MM.1S (cell line): ENCODE measurements at regions not wholly inside any gene's neighbourhood (a gene's known extent, or its start where the extent isn't known, plus 50 kb on each side); places are given as distances from the start of the nearest gene placed in this dataset.
"Not testable (repeated sequence)": the region's sequence is repeated elsewhere in the genome, so short reads cannot be mapped to it uniquely, and the experiment has no call there.

ENCODE experiments used
- DNase-seq: peaks from one replicate; pipeline ENCODE4 v3.0.0-alpha.2; 2015
- H2AFZ ChIP-seq: fragments of 300-600 bp; sonication (generic); 2 replicates; pipeline ENCODE4 v1.6.0; 2016; ENCODE audit warnings: antibody characterized with exemption, low read length
- H3F3A ChIP-seq: fragments of 300-600 bp; sonication (generic); 2 replicates; pipeline ENCODE4 v1.6.1; 2016; ENCODE audit warnings: mild to moderate bottlenecking, antibody characterized with exemption, low read length, moderate library complexity, mixed read lengths; ENCODE audit not compliant: insufficient read depth
- H3K27ac ChIP-seq: fragments of 300-600 bp; sonication (generic); 2 replicates; pipeline ENCODE4 v1.5.1; 2016; ENCODE audit warnings: mild to moderate bottlenecking, low read length
- H3K27me3 ChIP-seq: fragments of 300-600 bp; sonication (generic); replicated peaks from 2 replicates; pipeline ENCODE4 v1.6.0; 2016; ENCODE audit warnings: low read length; ENCODE audit not compliant: insufficient read depth
- H3K36me3 ChIP-seq: fragments of 300-600 bp; sonication (generic); replicated peaks from 2 replicates; pipeline ENCODE4 v1.6.1; 2016; ENCODE audit warnings: mild to moderate bottlenecking, low read length, mixed read lengths; ENCODE audit not compliant: insufficient read depth
- H3K4me1 ChIP-seq: fragments of 300-600 bp; sonication (generic); 2 replicates; pipeline ENCODE4 v1.6.1; 2016; ENCODE audit warnings: low read length, mixed read lengths
- H3K4me2 ChIP-seq: fragments of 300-600 bp; sonication (generic); 2 replicates; pipeline ENCODE4 v1.6.0; 2016; ENCODE audit warnings: low read depth, low read length
- H3K4me3 ChIP-seq: fragments of 300-600 bp; sonication (generic); 2 replicates; pipeline ENCODE4 v1.5.1; 2016; ENCODE audit warnings: low read length, mixed read lengths
- H3K79me2 ChIP-seq: fragments of 300-600 bp; sonication (generic); 2 replicates; pipeline ENCODE4 v1.6.1; 2016; ENCODE audit warnings: mixed run types, low read length, mixed read lengths
- H3K9ac ChIP-seq: fragments of 300-600 bp; sonication (generic); 2 replicates; pipeline ENCODE4 v1.6.1; 2016; ENCODE audit warnings: low read length, mixed read lengths
- H3K9me2 ChIP-seq: fragments of 300-600 bp; sonication (generic); replicated peaks from 2 replicates; pipeline ENCODE4 v1.6.1; 2016; ENCODE audit warnings: mild to moderate bottlenecking, low read length, mixed read lengths; ENCODE audit not compliant: insufficient read depth
- H3K9me3 ChIP-seq: fragments of 300-600 bp; sonication (generic); replicated peaks from 2 replicates; pipeline ENCODE4 v1.6.1; 2016; ENCODE audit warnings: mild to moderate bottlenecking, low read length, mixed read lengths; ENCODE audit not compliant: insufficient read depth
- H4K20me1 ChIP-seq: fragments of 300-600 bp; sonication (generic); 2 replicates; pipeline ENCODE4 v1.6.1; 2016; ENCODE audit warnings: mild to moderate bottlenecking, low read length, moderate library complexity, mixed read lengths; ENCODE audit not compliant: insufficient read depth
- EZH2 ChIP-seq: fragments of 300-600 bp; sonication (generic); optimal IDR thresholded peaks from 2 replicates; pipeline ENCODE3; 2017; ENCODE audit warnings: low read depth, mild to moderate bottlenecking, antibody characterized with exemption, low read length, mixed read lengths
- EZH2phosphoT487 ChIP-seq: fragments of 300-600 bp; sonication (generic); IDR thresholded peaks from 2 replicates; pipeline ENCODE4 v1.6.1; 2018; ENCODE audit warnings: antibody characterized with exemption, low read length
- TF ChIP-seq, protein P1 (sequence below): fragments of 300-600 bp; sonication (generic); IDR thresholded peaks from 2 replicates; pipeline ENCODE4 v1.5.1; 2016; ENCODE audit warnings: antibody characterized with exemption, low read length, mixed read lengths

DNA sequence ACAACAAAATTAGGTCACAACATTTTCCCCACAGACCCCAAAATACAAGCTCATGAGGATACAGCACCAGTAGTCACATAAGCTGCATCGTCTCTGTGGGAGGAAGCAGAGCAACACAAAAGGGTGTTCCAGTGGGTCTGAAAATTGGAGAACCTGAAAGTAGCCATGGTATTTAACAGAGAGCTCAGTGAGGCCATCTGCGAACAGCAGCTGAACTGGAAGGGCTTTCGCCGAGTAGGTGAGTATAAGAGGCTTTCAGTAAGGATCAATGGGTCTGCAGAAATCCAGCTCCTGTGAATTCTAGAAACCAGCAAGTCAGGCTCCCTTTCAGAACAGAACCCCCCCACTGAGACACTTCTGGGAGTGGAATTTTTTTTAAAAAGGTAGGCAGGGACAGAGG is 120.0 kb upstream of the RREB1 start:
- TF ChIP-seq EZH2phosphoT487: no peak
- TF ChIP-seq, protein P1, sequence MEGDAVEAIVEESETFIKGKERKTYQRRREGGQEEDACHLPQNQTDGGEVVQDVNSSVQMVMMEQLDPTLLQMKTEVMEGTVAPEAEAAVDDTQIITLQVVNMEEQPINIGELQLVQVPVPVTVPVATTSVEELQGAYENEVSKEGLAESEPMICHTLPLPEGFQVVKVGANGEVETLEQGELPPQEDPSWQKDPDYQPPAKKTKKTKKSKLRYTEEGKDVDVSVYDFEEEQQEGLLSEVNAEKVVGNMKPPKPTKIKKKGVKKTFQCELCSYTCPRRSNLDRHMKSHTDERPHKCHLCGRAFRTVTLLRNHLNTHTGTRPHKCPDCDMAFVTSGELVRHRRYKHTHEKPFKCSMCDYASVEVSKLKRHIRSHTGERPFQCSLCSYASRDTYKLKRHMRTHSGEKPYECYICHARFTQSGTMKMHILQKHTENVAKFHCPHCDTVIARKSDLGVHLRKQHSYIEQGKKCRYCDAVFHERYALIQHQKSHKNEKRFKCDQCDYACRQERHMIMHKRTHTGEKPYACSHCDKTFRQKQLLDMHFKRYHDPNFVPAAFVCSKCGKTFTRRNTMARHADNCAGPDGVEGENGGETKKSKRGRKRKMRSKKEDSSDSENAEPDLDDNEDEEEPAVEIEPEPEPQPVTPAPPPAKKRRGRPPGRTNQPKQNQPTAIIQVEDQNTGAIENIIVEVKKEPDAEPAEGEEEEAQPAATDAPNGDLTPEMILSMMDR: no peak
- DNase-seq: no peak
- H3F3A ChIP-seq: no peaks in the 10 kb centered on the region
- no peaks in the 10 kb centered on the region for H3K4me1 ChIP-seq
- H3K79me2 ChIP-seq: no peaks in the 10 kb centered on the region
- no peaks in the 10 kb centered on the region for H3K9me3 ChIP-seq
- H2AFZ ChIP-seq: no peak overlapping the region
- no peak overlapping the region for H3K27ac ChIP-seq
- H4K20me1 ChIP-seq: no peaks in the 10 kb centered on the region
- no peak overlapping the region for H3K4me3 ChIP-seq
- H3K9me2 ChIP-seq: no peaks in the 10 kb centered on the region
- no peaks in the 10 kb centered on the region for H3K36me3 ChIP-seq
- no peak overlapping the region for H3K9ac ChIP-seq
- no peaks in the 10 kb centered on the region for H3K27me3 ChIP-seq
- no peak overlapping the region for H3K4me2 ChIP-seq

DNA sequence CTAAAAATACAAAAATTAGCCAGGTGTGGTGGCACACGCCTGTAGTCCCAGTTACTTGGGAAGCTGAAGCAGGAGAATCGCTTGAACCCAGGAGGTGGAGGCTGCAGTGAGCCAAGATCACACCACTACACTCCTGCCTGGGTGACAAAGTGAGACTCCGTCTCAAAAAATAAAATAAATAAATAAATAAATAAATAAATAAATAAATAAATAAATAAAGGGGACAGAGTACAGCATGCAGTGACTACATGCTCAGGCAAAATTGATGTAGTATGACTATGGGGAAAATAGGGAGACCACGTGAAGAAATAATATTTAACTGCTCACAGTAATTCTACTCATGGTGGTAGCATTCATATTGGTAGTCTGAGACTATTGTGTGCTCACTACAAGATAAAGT is 117.7 kb upstream of the RREB1 start:
- not testable (repeated sequence) for H3F3A ChIP-seq, H3K4me3 ChIP-seq, H4K20me1 ChIP-seq

DNA sequence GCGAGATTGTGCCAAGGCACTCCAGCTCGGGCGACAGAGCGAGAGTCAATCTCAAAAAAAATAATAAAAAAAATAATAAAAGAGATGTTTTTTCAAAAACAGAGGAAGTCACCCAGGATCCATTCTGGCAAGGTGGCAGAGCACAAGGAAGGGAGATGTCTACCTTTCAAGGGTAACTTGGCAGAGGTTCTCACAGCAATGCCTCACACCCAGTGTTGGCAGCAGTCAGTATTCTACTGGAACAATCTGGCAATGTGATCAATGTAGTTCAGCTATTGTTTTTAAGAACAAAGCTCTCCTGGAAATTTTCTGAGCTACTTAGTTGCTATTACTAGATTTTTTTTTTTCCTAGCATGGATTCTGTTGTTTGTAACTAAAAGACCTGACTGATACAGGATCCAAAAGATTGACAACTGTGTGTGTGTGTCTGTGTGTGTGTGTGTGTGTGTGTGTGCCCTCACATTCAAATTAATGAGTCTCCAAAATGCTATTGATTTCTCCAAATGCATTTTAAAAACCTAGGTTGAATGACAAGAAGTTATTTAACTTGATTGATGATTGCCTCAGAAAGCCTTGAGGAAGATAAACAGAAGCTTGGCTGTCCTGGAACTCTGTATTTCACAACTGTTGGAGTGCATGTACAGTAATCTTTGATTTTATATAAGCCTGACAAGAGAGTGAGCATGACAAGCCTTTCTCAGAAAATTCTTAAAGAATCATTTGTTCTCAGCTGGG is 114.1 kb upstream of the RREB1 start:
- no peak for DNase-seq
- Histone ChIP-seq H3K27ac (no peak overlapping the region), H3K9me2 (no peaks in the 10 kb centered on the region), H3K9ac (no peak overlapping the region), H3K36me3 (no peaks in the 10 kb centered on the region), H3F3A (no peaks in the 10 kb centered on the region), H3K9me3 (no peaks in the 10 kb centered on the region), H3K79me2 (no peaks in the 10 kb centered on the region), H3K4me1 (no peaks in the 10 kb centered on the region), H3K4me3 (no peak overlapping the region), H3K27me3 (no peaks in the 10 kb centered on the region), H4K20me1 (no peaks in the 10 kb centered on the region), H2AFZ (no peak overlapping the region), H3K4me2 (no peak overlapping the region)
- TF ChIP-seq, protein P1: no peak
- TF ChIP-seq EZH2 (no peak), EZH2phosphoT487 (no peak)

More for the DNA sequence above, 117.7 kb upstream of the RREB1 start:
- not testable (repeated sequence) for H3K27me3 ChIP-seq, DNase-seq, H3K4me2 ChIP-seq, H3K4me1 ChIP-seq, H3K27ac ChIP-seq, H3K9me2 ChIP-seq, H3K9me3 ChIP-seq, H2AFZ ChIP-seq, H3K36me3 ChIP-seq, H3K79me2 ChIP-seq, H3K9ac ChIP-seq

DNA sequence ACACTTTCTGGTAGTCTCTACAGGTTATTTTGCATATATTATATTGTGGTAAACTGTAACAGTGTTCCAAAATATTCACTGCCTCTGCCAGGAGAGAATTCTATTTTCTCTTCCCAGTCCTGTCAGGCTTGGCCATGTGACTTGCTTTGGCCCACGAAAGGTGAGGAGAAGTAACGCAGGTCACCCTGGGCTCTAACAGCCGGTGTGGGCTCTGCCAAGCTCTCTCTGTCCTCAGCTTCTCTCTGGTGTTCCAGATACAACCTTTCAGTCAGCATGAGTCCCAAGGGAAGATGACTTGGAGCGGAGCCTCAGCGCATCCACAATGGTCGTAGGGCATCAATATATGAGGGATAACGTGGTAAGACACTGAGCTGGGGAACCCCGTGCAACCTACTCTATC is 113.0 kb upstream of the RREB1 start:
- DNase-seq: no peak
- TF ChIP-seq, protein P1: no peak
- TF ChIP-seq EZH2: no peak
- TF ChIP-seq EZH2phosphoT487: no peak
- H3K9ac ChIP-seq: no peak overlapping the region
- H3K36me3 ChIP-seq: no peaks in the 10 kb centered on the region
- H3K27me3 ChIP-seq: no peaks in the 10 kb centered on the region
- H3K9me3 ChIP-seq: no peaks in the 10 kb centered on the region
- no peaks in the 10 kb centered on the region for H3F3A ChIP-seq
- no peak overlapping the region for H2AFZ ChIP-seq
- H3K27ac ChIP-seq: no peak overlapping the region
- no peaks in the 10 kb centered on the region for H3K9me2 ChIP-seq
- H3K79me2 ChIP-seq: no peaks in the 10 kb centered on the region
- no peaks in the 10 kb centered on the region for H3K4me1 ChIP-seq
- H4K20me1 ChIP-seq: no peaks in the 10 kb centered on the region
- H3K4me3 ChIP-seq: no peak overlapping the region
- H3K4me2 ChIP-seq: no peak overlapping the region
